HG03066 (cell line): ENCODE measurements at regions not wholly inside any gene's neighbourhood (a gene's known extent, or its start where the extent isn't known, plus 50 kb on each side); places are given as distances from the start of the nearest gene placed in this dataset.

Experiments used
- ATAC-seq: cut with Tn5 transposase; IDR thresholded peaks from one replicate; pipeline ENCODE4 v1.9.1; 2021; ENCODE audit warnings: low read depth; ENCODE audit not compliant: unreplicated experiment

GRCh38 chr10:123449234-123449962 lies 216.8 kb upstream of the GPR26 start:
- ATAC-seq, result no peak

DNA sequence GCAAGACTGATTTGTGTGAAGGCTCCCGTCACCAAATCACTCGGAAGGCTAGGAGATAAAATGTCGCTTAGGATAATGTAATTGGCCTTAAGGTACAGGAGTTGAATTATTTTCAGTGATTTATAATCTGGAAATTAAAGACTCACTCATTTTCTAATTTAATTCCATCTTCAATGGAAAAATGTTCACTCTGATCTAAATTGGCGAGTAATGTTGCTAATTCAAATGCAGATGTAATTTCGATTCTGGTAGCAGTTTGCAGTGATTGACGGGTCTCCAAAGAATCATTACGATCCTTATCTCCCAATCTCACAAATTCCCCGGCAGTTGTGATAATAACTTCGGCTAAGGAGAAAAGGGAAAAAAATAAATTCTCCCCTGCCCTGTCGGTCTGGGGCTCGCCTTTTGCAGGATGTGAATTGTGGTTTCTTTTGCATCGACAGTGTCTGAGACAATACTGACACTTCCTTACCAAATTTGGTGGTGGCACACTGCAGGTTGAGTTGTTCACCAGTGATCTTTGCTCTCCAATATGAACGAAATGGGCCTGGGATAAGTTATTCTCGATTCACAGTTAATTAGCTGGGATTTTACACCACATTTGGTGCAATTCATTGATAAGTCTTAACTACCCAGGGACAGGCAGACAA lies 215.1 kb upstream of the GPR26 start:
- ATAC-seq, result no peak

- no peak for ATAC-seq
Observed at GRCh38 chr10:123451618-123452245, 214.4 kb upstream of the GPR26 start.

GRCh38 chr10:123454987-123455386 lies 211.2 kb upstream of the GPR26 start:
- no peak for ATAC-seq

- no peak for ATAC-seq
Observed at GRCh38 chr10:123455861-123456260, 210.3 kb upstream of the GPR26 start.

GRCh38 chr10:123458933-123459332 lies 207.2 kb upstream of the GPR26 start:
- ATAC-seq, result no peak

DNA sequence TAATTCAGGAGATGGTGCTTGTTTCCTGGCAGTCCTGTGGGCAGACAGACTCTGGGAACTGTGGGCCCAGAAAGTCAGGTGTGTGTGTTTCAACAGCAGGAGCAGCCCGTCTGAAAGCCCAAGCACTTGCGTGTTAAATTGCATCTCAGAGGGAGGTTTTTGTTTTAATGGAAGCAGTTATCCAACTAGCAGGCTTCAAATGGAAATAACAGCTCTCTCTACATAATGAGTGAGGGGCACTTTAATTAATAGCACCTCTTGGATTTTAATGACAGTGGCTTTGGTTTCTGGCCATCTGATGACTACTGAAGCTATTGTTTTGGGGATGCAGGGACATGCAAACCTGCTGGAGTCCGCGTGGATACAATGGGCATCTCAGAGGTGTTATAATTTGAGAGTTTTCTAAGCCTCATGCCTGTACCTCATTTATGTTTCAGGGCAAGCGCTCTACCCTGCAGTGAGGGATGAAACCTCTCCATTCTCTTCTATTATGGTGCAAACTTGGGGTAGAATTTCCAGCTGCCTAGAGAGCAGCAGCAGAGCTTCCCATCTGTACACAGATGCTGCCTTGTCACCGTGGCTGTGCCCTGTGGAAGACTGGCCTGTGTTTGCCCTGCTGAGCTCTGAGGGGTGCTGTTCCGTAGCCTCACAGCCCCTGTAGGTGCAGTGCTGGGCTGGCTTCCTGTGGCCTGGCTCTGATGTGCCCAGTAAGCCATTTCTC lies 206.6 kb upstream of the GPR26 start:
- no peak for ATAC-seq

DNA sequence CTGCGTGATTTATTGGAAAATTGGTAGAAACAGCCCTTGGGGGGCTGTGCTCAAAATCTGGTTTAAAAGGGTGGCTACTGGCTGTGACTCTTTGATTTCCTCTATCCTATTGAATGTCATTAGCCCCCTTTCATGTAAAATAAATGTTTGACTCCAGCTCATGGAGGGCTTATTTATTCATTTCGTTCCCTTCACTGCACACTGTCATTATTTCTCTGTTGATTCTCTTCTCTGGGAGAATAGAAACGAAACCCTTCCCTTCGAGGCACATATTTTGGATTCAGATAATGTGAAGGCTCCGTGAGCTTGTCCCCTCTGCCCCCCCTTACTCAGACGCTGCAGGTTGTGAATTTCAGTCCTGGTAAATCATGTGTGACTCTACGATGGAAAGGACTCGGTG lies 203.9 kb upstream of the GPR26 start:
- ATAC-seq, result no peak

DNA sequence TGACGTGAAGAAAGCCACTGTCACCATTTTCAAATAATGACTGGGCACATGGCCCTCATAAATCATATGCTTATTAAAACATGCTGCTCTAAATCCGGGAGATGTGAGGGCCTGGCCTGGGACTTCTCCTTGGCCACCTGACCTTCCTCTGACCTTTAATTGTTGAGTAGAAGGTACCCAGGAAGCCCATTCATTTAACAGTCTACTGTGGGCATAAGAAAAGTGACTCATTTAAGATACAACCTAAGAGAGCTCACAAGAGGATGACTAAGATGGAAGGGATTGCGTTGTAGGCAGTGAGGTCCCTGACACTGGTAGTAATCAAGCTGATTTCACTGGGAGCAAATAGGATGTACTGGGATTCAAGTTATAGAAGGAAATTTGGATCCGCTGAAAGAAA lies 203.4 kb upstream of the GPR26 start:
- no peak for ATAC-seq

DNA sequence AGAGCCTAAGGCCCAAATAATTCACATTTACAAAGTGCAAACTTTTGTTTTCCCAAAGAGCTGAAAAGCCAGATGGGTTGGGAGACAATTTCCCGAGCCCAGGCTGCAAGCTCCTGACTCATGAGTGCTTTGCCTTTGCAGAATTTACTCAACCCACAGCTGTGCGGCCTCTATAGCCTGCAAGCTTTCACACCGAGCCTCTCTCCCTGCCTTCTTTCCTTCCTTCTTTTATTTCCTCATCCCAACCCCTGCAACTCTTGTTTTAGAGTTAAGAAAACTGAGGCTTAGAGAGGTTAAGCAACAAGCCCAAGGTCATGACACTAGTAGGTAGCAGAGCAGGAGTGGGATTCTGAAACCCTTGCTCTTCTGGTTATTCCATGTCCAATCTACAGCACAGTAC lies 203.0 kb upstream of the GPR26 start:
- no peak for ATAC-seq

DNA sequence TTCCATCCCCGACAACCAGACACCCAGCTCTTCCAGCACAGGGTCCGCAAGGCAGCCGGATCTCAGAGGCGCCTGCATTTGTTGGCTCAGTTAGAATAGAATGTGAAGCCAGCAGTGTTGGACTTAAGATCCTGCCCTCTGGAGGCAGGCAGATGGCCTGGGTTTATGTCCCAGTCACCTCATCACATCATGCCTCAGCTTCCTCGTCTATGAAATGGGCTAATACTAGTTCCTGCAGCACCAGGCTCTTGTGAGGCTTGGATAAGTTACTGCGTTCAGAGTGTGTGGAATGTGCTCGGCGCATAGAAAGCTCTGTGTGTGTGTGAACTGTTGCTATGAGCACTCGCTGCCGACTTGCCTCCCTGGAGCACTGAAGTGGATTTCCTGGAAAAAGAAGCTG lies 202.5 kb upstream of the GPR26 start:
- ATAC-seq, result no peak

DNA sequence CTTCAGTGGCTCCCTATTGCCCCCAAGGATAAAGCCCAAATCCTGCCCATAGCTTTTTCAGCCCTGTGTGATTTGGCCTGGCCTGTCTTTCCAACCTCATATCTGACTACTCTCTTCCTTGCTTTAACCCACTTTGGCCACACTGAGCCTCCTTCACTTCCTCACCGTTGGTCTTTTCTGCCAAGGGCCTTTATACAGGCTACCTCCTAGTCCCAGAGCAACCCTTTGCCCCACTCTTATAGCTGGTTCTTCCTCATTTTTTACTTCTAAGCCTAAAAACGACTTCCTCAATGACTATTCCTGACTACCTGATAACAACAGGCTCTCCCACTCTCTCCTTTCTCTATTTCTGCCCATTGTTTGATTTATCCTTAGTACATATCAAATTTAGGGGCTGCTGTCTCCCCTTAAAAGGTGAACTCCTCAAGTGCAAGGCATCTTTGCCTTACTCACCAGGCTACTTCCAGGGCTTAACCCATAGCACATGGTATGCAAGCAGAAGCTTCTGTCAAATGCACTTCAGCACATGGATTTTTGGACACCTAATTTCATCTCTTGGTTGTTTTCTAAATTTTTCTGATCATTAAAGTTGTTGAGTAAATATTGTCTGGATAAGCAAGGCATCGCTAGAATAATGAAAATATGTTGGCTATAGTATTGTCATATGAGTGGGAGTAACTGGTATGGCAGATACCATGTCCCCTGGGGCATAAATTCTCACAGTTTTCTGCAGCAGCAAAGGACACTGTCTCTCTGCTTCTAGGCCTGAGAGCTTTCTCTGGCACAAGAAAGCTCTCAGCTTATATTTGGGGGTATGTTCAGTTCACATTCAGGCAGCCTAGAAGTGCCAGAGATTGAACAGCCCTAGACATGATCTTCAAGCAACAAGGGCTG lies 201.5 kb upstream of the GPR26 start:
- ATAC-seq, result no peak

GRCh38 chr10:123470336-123470921 lies 195.7 kb upstream of the GPR26 start:
- ATAC-seq, result no peak

DNA sequence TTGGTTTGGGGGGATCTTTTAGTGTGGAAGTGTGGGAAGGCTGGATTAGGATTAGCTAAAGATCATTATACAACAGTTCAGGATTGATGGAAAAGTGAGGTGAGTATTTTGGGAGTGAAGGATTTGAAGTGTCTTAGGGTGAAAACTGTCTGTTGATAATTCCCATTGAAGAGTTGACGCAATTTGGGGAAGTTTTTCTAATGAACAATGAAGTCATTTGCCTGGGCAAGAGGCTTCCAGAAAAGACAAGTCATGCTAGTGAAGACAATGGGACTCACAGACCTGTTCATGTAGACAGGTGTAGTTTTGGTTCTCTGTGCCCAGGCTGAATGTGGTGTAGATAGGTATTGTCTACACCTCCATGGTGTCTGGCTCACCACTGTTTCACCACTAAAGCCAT lies 194.3 kb upstream of the GPR26 start:
- no peak for ATAC-seq

GRCh38 chr10:123472606-123473005 lies 193.5 kb upstream of the GPR26 start:
- no peak for ATAC-seq

DNA sequence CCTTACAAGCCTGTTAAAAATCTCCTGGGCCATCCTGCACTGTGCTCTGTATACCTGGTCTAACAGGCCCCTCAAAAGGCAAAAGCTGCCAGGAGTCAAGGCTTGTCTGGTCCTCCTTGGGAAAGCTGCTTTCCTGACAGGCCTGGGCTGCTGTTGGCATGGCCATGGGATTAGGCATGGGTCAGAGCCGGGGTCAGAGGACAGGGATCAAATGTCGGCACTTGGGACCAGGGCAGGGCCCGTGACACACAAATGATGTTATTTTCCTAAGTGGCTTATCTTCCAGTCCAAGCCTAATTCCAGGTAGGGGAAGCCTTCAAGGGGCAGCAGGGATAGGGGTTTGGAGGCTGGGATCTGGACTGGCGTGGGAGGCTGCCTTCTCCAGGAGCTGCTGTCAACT lies 191.5 kb upstream of the GPR26 start:
- ATAC-seq, result no peak

DNA sequence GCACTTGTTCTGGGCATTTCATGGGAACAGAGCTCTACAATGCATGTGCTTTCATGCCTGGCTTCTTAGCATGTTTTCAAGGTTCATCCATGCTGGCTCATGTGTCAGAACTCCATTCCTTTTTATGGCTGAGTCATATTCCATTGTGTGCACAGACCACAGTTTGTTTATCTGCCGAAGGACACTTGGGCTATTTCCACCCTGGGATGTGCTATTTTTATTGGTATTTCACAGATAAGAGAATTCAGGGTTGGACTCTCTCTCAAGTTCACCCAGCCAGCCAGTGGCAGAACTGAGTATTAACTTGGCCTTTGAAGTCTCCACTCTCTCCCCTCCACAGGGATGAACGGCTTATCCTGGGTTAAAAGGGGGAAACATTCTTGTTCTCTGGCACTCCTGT lies 190.7 kb upstream of the GPR26 start:
- ATAC-seq, result no peak

GRCh38 chr10:123478116-123478515 lies 188.0 kb upstream of the GPR26 start:
- no peak for ATAC-seq

DNA sequence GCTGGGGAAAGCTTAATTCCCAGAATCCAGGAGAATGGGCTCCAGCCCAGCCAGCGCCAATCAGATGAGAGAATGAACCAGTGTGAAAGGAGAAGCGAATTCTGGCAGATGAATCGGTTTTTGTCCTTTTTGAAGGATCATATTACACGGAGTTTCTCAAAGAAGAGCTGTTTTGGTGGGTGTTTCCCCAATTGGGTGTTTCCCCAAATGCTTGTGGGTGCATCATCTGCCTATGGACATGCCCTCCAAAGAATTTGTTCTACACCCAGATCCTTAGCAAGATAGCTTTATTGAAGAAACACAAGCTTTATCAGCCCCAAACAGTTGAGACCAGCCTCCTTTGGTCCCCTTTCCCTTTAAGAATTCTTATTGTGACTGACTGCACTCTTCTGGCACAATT lies 186.5 kb upstream of the GPR26 start:
- ATAC-seq, result no peak

DNA sequence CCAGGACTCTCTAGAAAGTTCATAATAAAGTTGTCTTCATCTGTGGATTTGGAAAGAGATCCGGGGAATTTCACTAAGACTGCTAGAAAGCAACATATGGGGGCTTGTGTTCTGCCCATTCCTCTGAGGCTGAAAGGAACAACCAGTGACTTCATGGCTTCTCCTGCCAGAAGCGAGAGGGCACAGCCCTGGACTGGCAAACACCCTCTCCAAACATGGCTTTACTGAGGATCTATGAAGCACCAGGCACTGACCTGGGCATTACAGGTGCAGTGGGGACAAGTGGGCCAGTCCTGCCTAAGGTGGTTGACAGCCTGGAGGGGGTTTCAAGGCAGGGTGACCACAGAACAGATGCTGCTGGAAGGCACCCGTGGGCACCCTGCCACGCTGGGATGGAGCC lies 185.8 kb upstream of the GPR26 start:
- ATAC-seq, result no peak
